ENCODE measurements at regions not wholly inside any gene's neighbourhood (a gene's known extent, or its start where the extent isn't known, plus 50 kb on each side); places are given as distances from the start of the nearest gene placed in this dataset.

GRCh38 chr4:171639540-171639939, 173.7 kb upstream of the GALNTL6 start:
- ChIA-PET CTCF (ENCODE audit: partially characterized antibody) (interaction anchor here (0.9 to 1.3 kb wide), 2 partner anchors 9 to 10 kb away, joined by 3 to 4 read pairs; no protein-coding TSS in a partner anchor), POLR2A (ENCODE audit: partially characterized antibody) (no interaction called here)
- H3K9me3 ChIP-seq (ENCODE audit: insufficient read depth in 2 of 2, low read depth in 1 of 2, low read length in 1 of 2), result no peaks in the 10 kb centered on the region
- H2AFZ ChIP-seq (ENCODE audit: low read length), result no peak overlapping the region
- H3K27ac ChIP-seq (ENCODE audit: low read depth, low read length), result no peak overlapping the region
- H3K56ac ChIP-seq (replicated peaks; ENCODE audit: insufficient read length, low read depth, low read length), result no peak overlapping the region
- no peak overlapping the region for H2BK120ac ChIP-seq (replicated peaks; ENCODE audit: low read depth, low read length)
- H3K4me1 ChIP-seq (replicated peaks in 1 of 4; ENCODE audit: control insufficient read depth in 3 of 4, insufficient read depth in 4 of 4, low read length in 3 of 4), result no peaks in the 10 kb centered on the region
- H3K9ac ChIP-seq (replicated peaks in 1 of 4; ENCODE audit: extremely low read depth in 1 of 4, low read depth in 3 of 4, low read length in 3 of 4), result no peak overlapping the region
- H3K79me2 ChIP-seq (ENCODE audit: control insufficient read depth in 1 of 2, insufficient read depth in 2 of 2, low read length in 2 of 2), result no peaks in the 10 kb centered on the region
- no peak overlapping the region for H3K4me2 ChIP-seq (ENCODE audit: insufficient read depth in 1 of 2, low read depth in 2 of 2, low read length in 2 of 2)
- no peak overlapping the region for H2BK12ac ChIP-seq (ENCODE audit: low read depth, low read length)
- H3K14ac ChIP-seq (ENCODE audit: insufficient read length), result no peak overlapping the region
- H2BK15ac ChIP-seq (ENCODE audit: low read length), result no peak overlapping the region
- WGBS, 2 experiments (ENCODE audit: extremely low coverage in 1 of 2, insufficient coverage in 1 of 2, insufficient read length in 1 of 2, insufficient replicate concordance in 2 of 2, low coverage in 1 of 2, low lambda C conversion rate in 2 of 2, missing lambda C conversion rate in 1 of 2), result 88% methylated on average over 5 of the region's 5 CpGs; no CpG with 5 or more reads in 1 of the 2 experiments
- no peak overlapping the region for H3K23ac ChIP-seq (ENCODE audit: insufficient read length)
- H4K20me1 ChIP-seq (replicated peaks in 1 of 2; ENCODE audit: control insufficient read depth in 1 of 2, insufficient read depth in 2 of 2, low read length in 2 of 2), result no peaks in the 10 kb centered on the region
- H2BK20ac ChIP-seq (ENCODE audit: low read length), result no peak overlapping the region
- H3K27me3 ChIP-seq (replicated peaks in 1 of 4; ENCODE audit: control insufficient read depth in 3 of 4, extremely low read depth in 1 of 4, insufficient read depth in 3 of 4, low read length in 3 of 4), result no peaks in the 10 kb centered on the region
- no peak overlapping the region for H4K5ac ChIP-seq (ENCODE audit: insufficient read length, low read depth, low read length)
- no peak overlapping the region for H2BK5ac ChIP-seq (ENCODE audit: low read depth, low read length)
- no peaks in the 10 kb centered on the region for H3K23me2 ChIP-seq (ENCODE audit: low read depth, low read length)
- no peak overlapping the region for H3K4me3 ChIP-seq (ENCODE audit: extremely low read depth in 1 of 4, insufficient read depth in 2 of 4, low read depth in 3 of 4, low read length in 4 of 4)
- H4K8ac ChIP-seq (ENCODE audit: extremely low read depth, insufficient read depth, low read length), result no peak overlapping the region
- no peak overlapping the region for H4K91ac ChIP-seq (replicated peaks; ENCODE audit: insufficient read length, low read length)
- H3K36me3 ChIP-seq (ENCODE audit: control insufficient read depth in 2 of 4, insufficient read depth in 4 of 4, low read length in 3 of 4), result no peaks in the 10 kb centered on the region
- FAIRE-seq (no peak), DNase-seq (ENCODE audit: low read depth in 1 of 2, low spot score in 2 of 2) (no peak)
- no peaks in the 10 kb centered on the region for H3K79me1 ChIP-seq (ENCODE audit: low read depth, low read length)
- H3K18ac ChIP-seq (ENCODE audit: extremely low read depth, low read length), result no peak overlapping the region
- no peak overlapping the region for H3K4ac ChIP-seq (replicated peaks; ENCODE audit: insufficient read length, low read depth, low read length)
- H2AK5ac ChIP-seq (ENCODE audit: low read depth, low read length), result no peak overlapping the region
- TF ChIP-seq TEAD4 (IDR thresholded peaks at IDR 0.05; ENCODE audit: low read depth, low read length), result no peak
- no peak for TF ChIP-seq GTF2F1 (IDR thresholded peaks at IDR 0.05; ENCODE audit: borderline replicate concordance, low read depth, low read length)
- TF ChIP-seq, protein P1, sequence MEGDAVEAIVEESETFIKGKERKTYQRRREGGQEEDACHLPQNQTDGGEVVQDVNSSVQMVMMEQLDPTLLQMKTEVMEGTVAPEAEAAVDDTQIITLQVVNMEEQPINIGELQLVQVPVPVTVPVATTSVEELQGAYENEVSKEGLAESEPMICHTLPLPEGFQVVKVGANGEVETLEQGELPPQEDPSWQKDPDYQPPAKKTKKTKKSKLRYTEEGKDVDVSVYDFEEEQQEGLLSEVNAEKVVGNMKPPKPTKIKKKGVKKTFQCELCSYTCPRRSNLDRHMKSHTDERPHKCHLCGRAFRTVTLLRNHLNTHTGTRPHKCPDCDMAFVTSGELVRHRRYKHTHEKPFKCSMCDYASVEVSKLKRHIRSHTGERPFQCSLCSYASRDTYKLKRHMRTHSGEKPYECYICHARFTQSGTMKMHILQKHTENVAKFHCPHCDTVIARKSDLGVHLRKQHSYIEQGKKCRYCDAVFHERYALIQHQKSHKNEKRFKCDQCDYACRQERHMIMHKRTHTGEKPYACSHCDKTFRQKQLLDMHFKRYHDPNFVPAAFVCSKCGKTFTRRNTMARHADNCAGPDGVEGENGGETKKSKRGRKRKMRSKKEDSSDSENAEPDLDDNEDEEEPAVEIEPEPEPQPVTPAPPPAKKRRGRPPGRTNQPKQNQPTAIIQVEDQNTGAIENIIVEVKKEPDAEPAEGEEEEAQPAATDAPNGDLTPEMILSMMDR (IDR thresholded peaks at IDR 0.05; ENCODE audit: control extremely low read depth in 1 of 3, insufficient read depth in 1 of 3, low read depth in 1 of 3, low read length in 3 of 3), result no peak
- no peak for TF ChIP-seq CTBP2 (IDR thresholded peaks at IDR 0.05; ENCODE audit: borderline replicate concordance, insufficient read depth, insufficient read length, low read length)
- no peak for TF ChIP-seq TAF1 (IDR thresholded peaks at IDR 0.05; ENCODE audit: low read depth, low read length)
- no peak for TF ChIP-seq CBX5 (IDR thresholded peaks at IDR 0.05; ENCODE audit: low read depth, low read length)
- no peak for TF ChIP-seq CHD1 (IDR thresholded peaks at IDR 0.05; ENCODE audit: low read depth, low read length)
- TF ChIP-seq NANOG (IDR thresholded peaks at IDR 0.05; ENCODE audit: insufficient read depth, low read depth, low read length, poor library complexity, severe bottlenecking), result no peak
- no peak for TF ChIP-seq CBX8 (IDR thresholded peaks at IDR 0.05; ENCODE audit: borderline replicate concordance, low read depth, low read length)
- TF ChIP-seq KDM1A (IDR thresholded peaks at IDR 0.05; ENCODE audit: borderline replicate concordance, low read length), result no peak
- TF ChIP-seq, protein P2, sequence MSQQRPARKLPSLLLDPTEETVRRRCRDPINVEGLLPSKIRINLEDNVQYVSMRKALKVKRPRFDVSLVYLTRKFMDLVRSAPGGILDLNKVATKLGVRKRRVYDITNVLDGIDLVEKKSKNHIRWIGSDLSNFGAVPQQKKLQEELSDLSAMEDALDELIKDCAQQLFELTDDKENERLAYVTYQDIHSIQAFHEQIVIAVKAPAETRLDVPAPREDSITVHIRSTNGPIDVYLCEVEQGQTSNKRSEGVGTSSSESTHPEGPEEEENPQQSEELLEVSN (IDR thresholded peaks at IDR 0.05), result no peak
- TF ChIP-seq SP2 (IDR thresholded peaks at IDR 0.05; ENCODE audit: low read length), result no peak
